SIG-M5 treated with dmso at 0.1 percent for 504 hours (cell line): ENCODE measurements at regions not wholly inside any gene's neighbourhood (a gene's known extent, or its start where the extent isn't known, plus 50 kb on each side); places are given as distances from the start of the nearest gene placed in this dataset.
A peak's percentile ranks its signal among the peaks of the same experiment; 100 is the strongest.
"Not testable (repeated sequence)": the region's sequence is repeated elsewhere in the genome, so short reads cannot be mapped to it uniquely, and the experiment has no call there.

ENCODE experiments used
- DNase-seq: peaks from one replicate; lab custom pipeline; 2025; ENCODE audit not compliant: unreplicated experiment; lab: John Stamatoyannopoulos, UW

DNA sequence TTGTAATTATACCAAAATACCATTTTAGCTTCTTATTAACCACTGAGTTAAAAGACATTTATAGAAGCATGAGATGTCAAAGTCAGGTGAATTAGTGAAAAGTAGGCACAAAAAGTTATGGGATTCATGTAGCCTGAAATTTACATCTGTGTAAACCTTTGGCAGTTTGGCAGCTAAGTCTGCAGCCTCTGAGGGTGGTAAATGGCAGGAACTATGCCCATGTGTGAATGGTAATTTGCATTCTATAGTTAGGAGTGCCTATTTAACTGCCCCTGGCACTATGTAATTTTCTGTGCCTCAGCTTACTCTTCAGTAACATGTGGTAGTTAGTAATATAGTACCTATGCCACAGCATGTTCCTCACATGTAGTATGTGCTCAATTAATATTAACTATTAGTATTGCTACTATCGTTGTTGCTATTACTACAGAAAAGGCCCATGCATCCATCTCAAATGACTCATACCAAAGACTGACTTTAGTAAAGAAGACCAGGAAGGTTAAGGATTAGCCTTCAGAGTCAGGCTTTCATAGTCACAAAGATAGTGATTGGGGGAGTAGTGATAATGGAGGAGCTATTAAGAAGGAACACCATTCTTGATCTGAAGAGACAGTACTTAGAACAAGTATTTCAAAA lies 258.7 kb upstream of the BTG1 start:
- no peak for DNase-seq

DNA sequence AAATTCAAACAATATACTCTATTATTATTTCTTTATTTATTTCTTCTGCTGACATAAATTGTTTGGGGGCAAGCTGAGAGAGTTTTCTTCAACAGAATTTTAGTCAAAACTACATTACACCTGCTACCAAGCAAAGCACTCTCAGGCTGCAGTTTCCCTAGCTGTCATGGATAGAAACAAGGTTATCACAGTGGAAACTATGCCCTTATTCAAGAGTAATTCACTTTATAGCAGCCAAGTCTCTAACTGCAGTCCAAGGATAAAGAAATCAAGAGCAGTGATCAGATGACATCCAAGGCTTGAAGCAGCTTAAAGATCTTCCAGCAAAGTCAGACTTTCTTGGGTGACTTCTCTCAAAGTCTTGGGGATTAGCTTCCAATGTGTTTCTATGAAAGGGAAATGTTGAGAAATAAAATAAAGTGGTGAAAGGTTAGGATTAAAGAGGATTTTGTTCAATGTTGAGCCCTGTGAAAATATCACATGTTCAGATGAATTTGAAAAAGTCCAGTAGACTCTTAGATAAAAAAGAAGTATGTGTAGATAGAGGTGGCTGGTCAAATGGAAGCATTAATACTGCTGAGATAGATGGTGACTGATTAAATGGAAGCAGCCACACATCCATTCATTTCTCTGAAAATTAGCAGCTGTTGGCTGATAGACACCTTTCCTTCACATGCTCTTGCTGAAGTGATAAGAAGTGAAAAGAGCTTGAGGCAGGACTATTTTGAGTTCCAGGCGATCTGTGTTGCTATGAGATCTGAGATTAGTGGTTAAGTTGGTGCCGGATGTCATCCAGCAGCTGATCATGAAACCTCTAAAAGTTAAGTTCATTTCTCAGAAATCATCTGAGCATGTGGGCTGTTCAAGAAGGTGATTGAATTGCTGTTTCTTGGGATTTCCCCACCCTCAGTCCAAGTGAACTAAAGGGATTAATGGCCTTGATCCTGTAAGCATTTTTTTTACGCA lies 257.8 kb upstream of the BTG1 start:
- DNase-seq: no peak

DNA sequence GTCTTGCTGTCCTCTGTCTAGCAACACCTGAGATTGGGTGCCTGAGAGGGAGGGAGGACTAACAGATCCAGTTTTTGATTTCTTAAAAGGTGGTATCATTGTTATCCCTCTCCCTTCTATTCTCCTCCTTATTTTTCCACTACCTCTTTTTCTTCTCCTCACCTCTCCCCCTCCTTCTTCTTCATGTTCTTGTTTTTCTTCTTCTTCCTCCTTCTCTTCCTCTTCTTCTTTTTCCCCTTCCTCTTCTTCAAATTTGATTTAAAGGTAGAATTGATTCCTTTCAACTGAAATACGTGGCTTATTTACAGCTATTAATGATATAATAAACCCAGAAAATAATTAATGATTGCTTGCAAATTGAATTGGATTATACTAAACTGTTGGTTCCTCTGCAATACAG lies 256.8 kb upstream of the BTG1 start:
- no peak for DNase-seq

DNA sequence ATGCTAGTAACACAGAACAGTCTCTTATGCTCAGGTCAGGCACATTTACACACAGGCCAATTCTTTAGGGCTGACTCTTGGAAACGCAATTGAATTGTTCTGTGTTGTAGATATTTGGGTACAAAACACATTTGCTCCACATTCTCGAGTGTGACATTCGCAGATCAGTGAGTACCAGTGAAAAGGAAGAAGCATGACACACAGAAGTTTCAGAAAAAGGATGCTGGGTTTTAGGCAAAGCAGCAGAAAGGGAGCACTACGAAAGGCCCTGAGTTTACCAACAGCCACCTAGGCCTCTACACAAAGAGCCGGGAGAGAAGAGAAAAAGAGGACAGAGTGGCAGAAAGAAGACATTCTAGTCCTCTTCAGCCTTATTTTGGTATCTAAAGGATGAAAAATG lies 254.4 kb upstream of the BTG1 start:
- no peak for DNase-seq

DNA sequence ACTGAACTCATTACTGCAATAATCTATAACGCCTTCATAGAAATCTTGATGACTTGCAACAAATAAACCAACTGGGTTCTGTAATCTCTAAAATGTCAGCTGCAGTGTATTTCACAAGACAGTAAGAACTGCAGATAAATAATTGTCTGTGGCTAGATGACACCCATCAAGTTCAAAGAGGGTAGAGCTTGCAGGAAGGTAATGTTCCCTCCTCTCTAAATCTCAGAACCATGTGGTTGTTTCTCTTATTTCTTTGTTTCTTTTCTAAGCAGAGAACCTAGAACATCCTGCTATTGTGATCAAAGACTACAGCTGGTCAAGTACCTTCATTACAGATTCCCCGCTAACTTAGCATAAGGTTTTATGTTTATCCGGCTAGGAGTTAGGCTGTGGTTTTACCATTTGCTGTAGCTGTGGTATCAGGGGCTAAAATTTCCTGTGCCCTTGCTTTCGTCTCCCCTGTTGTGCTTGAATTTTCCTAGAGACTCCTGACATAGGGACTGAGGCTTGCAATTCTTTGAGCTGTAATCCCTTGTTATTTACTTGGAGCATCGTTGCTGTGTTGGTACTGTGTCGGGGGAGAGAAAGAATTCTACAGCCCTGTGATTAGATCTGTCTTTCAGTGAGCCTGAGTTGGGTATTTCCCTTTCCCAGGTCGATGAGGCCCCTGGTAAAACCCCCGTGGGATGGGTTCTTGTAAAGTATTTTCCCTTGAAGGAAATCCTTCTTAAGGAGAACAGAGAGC lies 253.1 kb upstream of the BTG1 start:
- no peak for DNase-seq

DNA sequence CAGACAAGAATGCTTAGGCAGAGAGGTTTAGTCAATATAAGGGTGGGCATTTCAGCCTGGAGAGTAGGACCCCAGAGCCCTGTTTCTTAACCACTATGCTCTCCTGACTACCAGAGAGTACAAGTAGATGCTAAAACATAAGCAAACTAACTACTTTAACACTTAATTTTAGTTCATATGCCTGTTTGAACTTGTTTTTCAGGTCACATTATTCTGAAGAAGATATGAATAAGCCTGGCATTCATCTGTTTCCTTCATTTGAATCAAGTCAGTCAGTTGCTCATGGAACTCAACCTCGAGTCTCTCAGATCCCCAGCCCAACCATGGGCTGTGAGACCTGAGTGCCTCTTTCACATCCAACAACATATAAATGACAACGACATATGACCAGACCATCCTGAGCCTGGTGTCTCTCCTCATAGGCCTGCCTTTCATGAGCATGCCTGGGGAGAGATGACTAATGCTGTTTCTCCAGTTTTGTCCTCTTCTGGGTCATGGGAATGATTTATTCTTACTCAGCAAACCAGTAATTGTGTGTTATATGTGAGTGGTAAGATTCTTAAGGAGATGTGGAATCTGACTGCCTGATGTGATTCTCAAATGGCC lies 251.1 kb upstream of the BTG1 start:
- DNase-seq: no peak

DNA sequence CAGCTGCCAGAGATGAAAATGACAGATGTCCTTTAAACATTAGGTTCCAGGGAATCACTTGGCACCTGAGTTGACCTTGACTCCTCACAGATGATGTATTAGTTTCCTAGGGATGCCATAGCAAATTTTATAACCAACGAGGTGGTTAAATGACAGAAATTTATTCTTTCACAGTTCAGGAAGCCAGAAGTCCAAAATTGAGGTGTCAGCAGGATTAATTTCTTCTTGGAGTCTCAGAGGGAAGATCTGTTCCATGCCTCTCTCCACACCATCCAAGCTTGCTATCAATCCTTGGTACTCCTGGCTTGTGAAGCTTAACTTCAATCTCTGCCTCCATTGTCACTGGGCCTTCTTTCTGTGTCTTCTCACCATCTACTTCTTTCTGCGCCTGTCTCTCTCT lies 249.7 kb upstream of the BTG1 start:
- DNase-seq: no peak

DNA sequence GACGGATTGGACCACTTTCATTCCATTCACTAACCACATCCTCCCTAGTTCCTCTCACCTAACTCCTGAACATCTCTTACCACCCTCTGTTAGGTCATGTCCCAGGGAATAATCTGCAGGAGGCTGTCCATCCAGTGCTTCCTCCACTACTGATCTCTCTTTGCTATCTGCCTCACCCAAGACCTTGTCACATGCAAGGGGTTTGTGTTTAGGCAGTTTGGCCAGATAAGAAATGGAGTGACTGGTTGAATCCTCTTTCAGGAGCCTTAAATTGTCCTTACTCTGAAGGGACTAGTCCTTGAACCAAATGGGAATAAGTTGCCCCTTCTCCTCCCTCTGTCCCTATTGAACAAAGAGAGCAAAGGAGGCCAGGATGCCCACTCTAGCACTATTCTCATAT lies 249.2 kb upstream of the BTG1 start:
- DNase-seq: no peak

DNA sequence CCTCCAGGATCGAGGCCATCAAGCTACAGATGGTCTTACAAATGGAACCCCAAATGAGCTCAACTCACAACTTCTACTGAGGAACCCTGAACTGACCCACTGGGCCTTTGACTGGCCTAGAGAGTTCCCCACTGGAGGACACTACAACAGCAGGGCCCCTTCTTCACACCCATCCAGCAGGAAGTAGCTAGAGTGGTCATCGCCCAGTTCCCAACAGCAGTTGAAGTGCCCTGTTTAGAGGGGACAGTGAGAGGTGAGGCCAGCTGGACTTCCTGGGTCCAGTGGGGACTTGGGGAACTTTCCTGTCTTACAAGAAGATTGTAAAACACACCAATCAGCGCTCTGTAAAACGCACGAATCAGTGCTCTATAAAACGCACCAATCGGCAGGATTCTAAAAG lies 247.9 kb upstream of the BTG1 start:
- no peak for DNase-seq

DNA sequence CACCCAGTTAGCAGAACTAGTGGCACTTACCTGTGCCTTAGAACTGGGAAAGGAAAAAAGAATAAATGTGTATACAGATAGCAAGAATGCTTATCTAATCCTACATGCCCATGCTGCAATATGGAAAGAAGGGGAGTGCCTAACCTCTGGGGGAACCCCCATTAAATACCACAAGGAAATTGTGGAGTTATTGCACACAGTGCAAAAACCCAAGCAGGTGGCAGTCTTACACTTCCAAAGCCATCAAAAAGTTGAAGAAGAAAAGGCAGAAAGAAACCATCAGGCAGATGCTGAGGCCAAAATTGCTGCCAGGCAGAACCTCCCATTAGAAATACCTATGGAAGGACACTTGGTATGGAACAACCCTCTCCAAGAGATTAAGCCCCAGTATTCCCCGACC lies 246.1 kb upstream of the BTG1 start:
- DNase-seq: not testable (repeated sequence)

DNA sequence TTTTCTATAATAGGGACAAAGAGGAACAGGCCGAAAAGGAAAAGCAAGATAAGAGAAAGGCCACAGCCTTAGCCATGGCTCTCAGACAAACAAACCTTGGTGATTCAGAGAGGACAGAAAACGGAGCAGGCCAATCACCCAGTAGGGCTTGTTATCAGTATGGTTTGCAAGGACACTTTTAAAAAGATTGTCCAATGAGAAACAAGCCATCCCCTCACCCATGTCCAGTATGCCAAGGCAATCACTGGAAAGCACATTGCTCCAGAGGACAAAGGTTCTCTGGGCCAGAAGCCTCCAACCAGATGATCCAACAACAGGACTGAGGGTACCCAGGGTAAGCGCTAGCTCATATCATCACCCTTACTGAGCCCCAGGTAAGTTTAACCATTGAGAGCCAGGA lies 243.8 kb upstream of the BTG1 start:
- DNase-seq: no peak

DNA sequence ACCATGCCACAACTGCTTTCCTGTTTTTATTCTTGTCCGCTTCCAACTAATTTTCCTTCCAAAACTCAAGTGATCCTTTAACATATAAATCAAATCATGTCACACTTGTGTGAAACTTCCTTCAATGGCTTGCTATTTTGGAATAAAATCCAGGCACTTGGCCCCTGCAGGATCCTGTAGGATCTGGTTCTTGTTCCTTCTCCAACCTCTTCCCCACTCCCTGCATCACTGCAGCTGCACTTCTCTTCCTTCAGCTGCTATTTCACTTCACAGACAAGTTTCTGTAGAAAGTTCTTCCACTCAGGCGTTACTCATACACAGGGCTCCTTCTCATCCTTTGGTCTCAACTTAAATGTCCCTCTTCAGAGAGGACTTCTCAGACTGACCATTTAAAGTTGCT lies 239.7 kb upstream of the BTG1 start:
- DNase-seq: no peak

DNA sequence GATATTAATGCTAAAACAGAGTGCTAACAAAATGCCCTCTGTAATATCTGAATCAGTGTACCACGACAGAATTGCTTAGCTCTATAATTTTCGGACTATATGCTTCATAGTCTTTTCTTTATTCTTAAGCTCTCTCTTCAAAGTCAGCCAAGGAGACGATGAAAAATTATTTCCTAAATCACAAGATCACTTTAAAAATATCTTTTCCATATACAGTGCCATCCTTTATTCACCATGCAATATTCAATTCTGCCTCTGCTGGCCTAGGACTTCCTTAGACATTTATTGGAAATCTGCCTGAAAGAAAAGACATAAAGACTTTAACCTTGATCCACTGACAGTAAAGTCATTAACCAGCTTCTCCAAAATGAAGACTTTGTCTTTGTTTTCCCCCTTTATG lies 238.9 kb upstream of the BTG1 start:
- no peak for DNase-seq

DNA sequence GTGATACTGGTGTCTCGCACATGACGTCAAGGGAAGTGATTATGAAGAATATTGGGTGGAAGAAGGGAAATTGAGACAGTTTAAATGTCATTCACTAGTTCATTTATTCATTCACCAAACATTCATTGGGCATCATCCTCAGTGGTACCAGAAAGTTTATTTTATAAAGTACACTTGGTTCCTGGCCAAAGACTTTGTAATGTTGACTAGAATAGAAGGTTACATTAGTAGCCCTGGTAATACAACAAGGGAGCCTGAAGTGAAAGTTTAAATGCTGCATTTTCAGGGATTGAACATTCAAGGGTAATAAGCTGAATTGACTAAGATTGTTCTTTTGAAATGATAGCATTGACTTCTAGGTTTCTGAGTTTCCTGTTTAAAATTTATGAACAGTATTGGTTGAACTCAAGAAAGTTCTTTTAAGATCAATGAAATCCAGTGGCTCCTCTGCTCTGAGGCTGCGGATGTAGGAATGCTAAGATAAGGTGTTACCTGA lies 236.8 kb upstream of the BTG1 start:
- DNase-seq: no peak

DNA sequence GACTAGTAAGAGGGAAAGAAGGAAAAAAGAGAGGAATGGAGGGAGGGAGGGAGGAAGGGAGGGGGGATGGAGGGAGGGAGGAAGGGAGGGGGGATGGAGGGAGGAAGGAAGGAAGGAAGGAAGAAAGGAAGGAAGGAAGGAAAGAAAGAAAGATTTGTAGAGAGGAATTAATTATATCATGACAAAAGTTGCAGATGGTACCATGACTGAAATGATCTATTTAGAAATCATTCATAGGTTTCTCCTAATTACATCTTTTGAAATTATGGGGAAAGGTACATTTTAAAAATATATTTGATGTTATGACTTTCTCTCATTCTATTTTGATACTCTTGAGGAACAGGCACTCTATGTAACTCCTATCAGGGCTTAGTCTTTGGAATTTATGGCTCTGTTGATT lies 236.2 kb upstream of the BTG1 start:
- DNase-seq: no peak

DNA sequence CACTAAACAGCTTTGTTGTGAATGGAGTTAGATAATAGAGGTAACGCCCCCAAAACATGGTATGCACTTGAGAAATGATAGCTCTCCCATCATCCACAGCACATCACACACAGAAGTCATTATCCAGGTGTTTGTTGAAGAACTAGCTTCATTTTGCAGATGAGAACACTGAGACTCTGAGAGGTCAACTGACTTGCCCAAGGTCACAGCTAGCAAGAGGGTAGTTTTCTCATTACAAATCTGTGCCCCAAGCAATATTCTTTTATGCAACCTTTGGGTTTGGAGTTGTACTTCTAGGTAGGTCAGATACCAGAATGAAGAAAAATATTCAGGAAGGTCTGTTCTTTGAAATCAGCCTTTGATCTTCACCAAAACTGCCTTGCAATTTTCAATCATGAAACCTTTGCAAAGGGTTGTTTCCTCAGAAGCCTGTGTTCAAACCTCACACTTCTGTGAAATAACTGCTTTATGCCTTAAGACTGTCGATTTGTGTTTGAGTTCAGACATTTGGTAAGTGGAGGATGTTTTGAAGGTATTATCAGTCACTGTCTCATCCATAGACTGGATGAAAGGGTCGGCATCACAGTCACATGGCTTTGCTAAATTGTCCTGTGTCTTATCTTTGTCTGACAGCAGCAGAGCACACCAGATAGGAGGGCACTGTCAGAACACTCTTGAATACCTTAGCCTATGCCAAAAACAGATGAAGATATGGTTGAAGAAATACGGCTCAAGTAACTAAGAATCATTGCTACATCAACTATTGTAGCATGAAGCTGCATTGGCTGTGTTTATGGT lies 233.2 kb upstream of the BTG1 start:
- no peak for DNase-seq

DNA sequence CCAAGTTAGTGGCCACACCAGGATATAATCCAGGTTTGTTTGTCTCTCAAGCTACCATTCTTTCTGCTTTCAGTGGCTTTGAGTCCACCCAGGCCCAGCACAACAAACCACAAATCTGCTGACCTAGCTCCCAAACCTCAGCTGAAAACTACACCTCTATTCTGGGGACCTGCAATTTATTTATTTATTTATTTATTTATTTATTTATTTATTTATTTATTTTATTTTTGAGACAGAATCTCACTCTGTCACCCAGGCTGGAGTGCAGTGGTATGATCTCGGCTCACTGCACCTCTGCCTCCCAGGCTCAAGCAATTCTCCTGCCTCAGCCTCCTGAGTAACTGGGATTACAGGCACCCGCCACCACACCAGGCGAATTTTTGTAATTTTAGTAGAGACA lies 229.9 kb upstream of the BTG1 start:
- not testable (repeated sequence) for DNase-seq

DNA sequence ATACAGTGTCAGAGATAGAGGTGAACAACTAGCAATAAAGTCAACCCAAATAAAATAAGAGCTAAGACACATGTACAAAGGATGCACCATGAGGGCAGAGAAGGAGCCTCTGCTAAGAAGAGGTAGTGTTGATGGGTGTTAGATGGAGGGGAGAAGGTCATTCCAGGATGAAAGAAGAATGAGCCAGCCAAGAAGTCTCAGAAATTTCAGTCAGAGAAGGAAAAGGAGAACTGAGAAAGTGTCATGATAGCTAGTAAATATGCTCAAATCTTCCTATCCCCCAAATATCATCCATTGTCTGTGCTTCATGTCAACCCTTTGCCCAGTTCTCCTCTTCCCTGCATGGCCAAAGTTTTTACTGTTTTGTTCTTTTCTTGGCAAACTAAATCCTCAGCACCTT lies 225.2 kb upstream of the BTG1 start:
- peak; percentile 4 for DNase-seq

DNA sequence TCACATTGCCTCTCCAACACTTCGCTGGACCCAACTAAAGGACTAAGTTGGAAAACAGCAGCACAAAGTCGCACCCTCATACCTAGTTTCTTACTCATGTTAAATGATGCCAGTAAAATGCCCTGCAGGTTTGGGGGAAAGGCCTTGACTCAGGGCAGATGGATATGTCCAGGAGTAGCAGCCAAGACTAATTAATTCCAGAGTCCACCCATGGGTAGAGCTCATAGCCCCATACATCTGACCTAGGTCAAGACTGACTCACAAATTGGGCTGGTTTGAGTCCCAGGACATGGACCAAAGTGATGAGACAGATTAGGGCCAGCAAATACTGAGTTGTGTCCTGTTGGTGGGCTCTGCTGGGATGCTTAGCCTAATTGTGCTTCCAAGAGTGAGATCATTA lies 224.0 kb upstream of the BTG1 start:
- DNase-seq: no peak

DNA sequence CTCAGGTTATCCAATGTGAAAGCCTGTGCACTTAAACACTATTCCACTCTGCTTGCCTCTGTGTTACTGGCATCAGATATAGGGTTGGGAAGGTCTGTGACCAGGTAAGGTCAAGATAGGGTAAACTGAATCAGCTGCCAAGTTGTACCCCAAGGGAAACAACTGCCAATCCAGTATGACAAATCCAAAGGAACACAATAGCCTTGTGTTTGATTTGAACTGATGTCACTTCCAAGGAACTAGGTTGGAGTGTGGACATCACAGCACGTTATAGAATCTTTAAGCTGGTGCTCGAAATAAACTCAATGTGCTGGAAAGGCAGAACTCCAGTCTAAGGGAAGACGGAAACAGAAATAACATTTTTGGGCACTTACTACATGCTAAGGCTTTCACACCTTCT lies 223.4 kb upstream of the BTG1 start:
- no peak for DNase-seq

DNA sequence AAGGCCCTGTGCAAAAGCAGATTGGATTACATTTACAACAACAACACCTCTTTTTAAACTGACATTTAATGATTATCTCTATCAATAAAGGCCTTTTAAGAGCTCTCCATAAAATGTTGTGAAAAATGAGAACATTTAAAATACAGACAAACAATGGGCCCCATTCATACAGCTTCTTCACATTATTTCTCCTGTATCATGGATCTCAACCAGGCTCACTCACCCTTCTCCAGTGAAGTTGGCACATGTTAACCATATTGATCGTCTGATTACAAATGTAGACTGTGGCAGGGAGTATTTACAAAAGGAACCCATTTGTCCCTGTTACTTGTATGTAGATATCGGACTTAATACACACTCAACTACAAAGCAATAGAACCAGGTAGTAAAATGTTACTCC lies 220.2 kb upstream of the BTG1 start:
- no peak for DNase-seq
